SK-N-SH (cell line): ENCODE measurements at regions not wholly inside any gene's neighbourhood (a gene's known extent, or its start where the extent isn't known, plus 50 kb on each side); places are given as distances from the start of the nearest gene placed in this dataset.

Experiments
- CTCF ChIA-PET: fragments of 300-600, 350-600 bp; formaldehyde crosslinking; extraction: SDS; loops from one replicate; lab custom pipeline; 2021; lab: Yijun Ruan, JAX
- POLR2A ChIA-PET: fragments of 350-600 bp; sonication (Branson Sonifier 250); formaldehyde crosslinking; extraction: SDS; loops from one replicate; lab custom pipeline; 2020; ENCODE audit warnings: antibody characterized with exemption, inconsistent platforms; lab: Yijun Ruan, JAX
- DNase-seq: peaks from one replicate; pipeline ENCODE4 v3.0.0; 2012
- H2AFZ ChIP-seq: fragments of 200-600 bp; sonication (generic); 2 replicates; pipeline ENCODE4 v1.8.1; 2016; ENCODE audit warnings: antibody characterized with exemption, mild to moderate bottlenecking, low read depth
- H3F3A ChIP-seq: fragments of 200-600 bp; sonication (generic); replicated peaks from 2 replicates; pipeline ENCODE3; 2016; ENCODE audit warnings: antibody characterized with exemption, mild to moderate bottlenecking; ENCODE audit not compliant: insufficient read depth
- H3K27ac ChIP-seq, 2 experiments: fragments of 200-500 bp in 1 of 2; fragments of 200-600 bp in 1 of 2; sonication (Bioruptor generic) in 1 of 2; sonication (generic), shearing (Covaris generic) in 1 of 2; 2 replicates each; pipeline versions ENCODE4 v1.5.1 to v1.6.1; 2014 to 2016; ENCODE audit warnings: low read depth in 2 of 2, inconsistent platforms in 1 of 2, low read length in 1 of 2, mild to moderate bottlenecking in 1 of 2, mixed read lengths in 1 of 2
- H3K27me3 ChIP-seq: fragments of 200-600 bp; sonication (generic), shearing (Covaris generic); 2 replicates; pipeline ENCODE4 v1.6.1; 2016; ENCODE audit warnings: mixed run types; ENCODE audit not compliant: insufficient read depth
- H3K36me3 ChIP-seq, 2 experiments: fragments of 200-500 bp in 1 of 2; fragments of 200-600 bp in 1 of 2; sonication (Bioruptor generic) in 1 of 2; sonication (generic) in 1 of 2; replicated peaks in 1 of 2; 2 replicates each; pipeline versions ENCODE3 to v1.5.1; 2014 to 2016; ENCODE audit warnings: low read length in 1 of 2, mild to moderate bottlenecking in 1 of 2; ENCODE audit not compliant: insufficient read depth in 2 of 2, control insufficient read depth in 1 of 2
- H3K4me1 ChIP-seq, 2 experiments: fragments of 200-500 bp in 1 of 2; fragments of 200-600 bp in 1 of 2; sonication (Bioruptor generic) in 1 of 2; sonication (generic), shearing (Covaris generic) in 1 of 2; 2 replicates each; pipeline versions ENCODE4 v1.5.1 to v1.6.1; 2014 to 2016; ENCODE audit warnings: low read depth in 1 of 2, low read length in 1 of 2, mixed run types in 1 of 2; ENCODE audit not compliant: insufficient read depth in 2 of 2, control insufficient read depth in 1 of 2
- H3K4me2 ChIP-seq: fragments of 200-600 bp; sonication (generic), shearing (Covaris generic); 2 replicates; pipeline ENCODE4 v1.6.1; 2017; ENCODE audit warnings: mixed run types
- H3K4me3 ChIP-seq, 2 experiments: fragments of 200-500 bp in 1 of 2; fragments of 200-600 bp in 1 of 2; sonication (Bioruptor generic) in 1 of 2; sonication (generic), shearing (Covaris generic) in 1 of 2; 2 replicates each; pipeline versions ENCODE4 v1.5.1 to v1.8.1; 2014 to 2016; ENCODE audit warnings: low read depth in 2 of 2, inconsistent platforms in 1 of 2, low read length in 1 of 2, mild to moderate bottlenecking in 1 of 2, mixed read lengths in 1 of 2, moderate library complexity in 1 of 2
- H3K79me2 ChIP-seq: fragments of 200-600 bp; sonication (generic); 2 replicates; pipeline ENCODE4 v1.8.1; 2017; ENCODE audit warnings: mild to moderate bottlenecking; ENCODE audit not compliant: insufficient read depth
- H3K9ac ChIP-seq: fragments of 200-600 bp; sonication (generic); 2 replicates; pipeline ENCODE4 v1.6.1; 2017; ENCODE audit warnings: mixed run types
- H3K9me2 ChIP-seq: fragments of 200-600 bp; sonication (generic); 2 replicates; pipeline ENCODE4 v1.6.1; 2017; ENCODE audit warnings: mixed run types
- H3K9me3 ChIP-seq: fragments of 200-600 bp; sonication (generic); 2 replicates; pipeline ENCODE4 v1.6.1; 2017; ENCODE audit warnings: mixed run types, mild to moderate bottlenecking, moderate library complexity
- H4K20me1 ChIP-seq: fragments of 200-600 bp; sonication (generic); 2 replicates; pipeline ENCODE4 v1.6.1; 2017; ENCODE audit warnings: mild to moderate bottlenecking, mixed run types; ENCODE audit not compliant: insufficient read depth
- GATA2 ChIP-seq: sonication (generic); formaldehyde crosslinking; IDR thresholded peaks from 2 replicates; pipeline ENCODE4 v1.5.0; 2020; ENCODE audit warnings: mild to moderate bottlenecking, missing genetic modification reagents
- POLR2AphosphoS5 ChIP-seq: IDR thresholded peaks from 2 replicates; pipeline ENCODE4 v1.6.1; 2012; ENCODE audit warnings: low read depth, low read length
- RAD21 ChIP-seq: IDR thresholded peaks from 2 replicates; pipeline ENCODE4 v1.6.1; 2012; ENCODE audit warnings: mild to moderate bottlenecking, low read length
- RXRA ChIP-seq: IDR thresholded peaks from 2 replicates; pipeline ENCODE4 v1.4.0; 2012; ENCODE audit warnings: low read depth, mild to moderate bottlenecking, borderline replicate concordance
- WGBS: methylation state at CpG from one replicate; pipeline ENCODE4 v1.1.6; 2017; ENCODE audit warnings: low lambda C conversion rate; 5-methylcytosine and 5-hydroxymethylcytosine counted together
- TF ChIP-seq, protein P1 (sequence below): fragments of 200-600 bp; sonication (generic); IDR thresholded peaks from 2 replicates; pipeline ENCODE4 v1.6.1; 2017; ENCODE audit warnings: antibody characterized with exemption, mild to moderate bottlenecking, moderate library complexity
- TF ChIP-seq, protein P2 (sequence below): IDR thresholded peaks from 2 replicates; pipeline ENCODE4; 2012
- TF ChIP-seq, protein P3 (sequence below): fragments of 150-350 bp; IDR thresholded peaks from 2 replicates; pipeline ENCODE4 v1.6.1; 2017; ENCODE audit warnings: antibody characterized with exemption, low read length, low read depth, borderline replicate concordance

DNA sequence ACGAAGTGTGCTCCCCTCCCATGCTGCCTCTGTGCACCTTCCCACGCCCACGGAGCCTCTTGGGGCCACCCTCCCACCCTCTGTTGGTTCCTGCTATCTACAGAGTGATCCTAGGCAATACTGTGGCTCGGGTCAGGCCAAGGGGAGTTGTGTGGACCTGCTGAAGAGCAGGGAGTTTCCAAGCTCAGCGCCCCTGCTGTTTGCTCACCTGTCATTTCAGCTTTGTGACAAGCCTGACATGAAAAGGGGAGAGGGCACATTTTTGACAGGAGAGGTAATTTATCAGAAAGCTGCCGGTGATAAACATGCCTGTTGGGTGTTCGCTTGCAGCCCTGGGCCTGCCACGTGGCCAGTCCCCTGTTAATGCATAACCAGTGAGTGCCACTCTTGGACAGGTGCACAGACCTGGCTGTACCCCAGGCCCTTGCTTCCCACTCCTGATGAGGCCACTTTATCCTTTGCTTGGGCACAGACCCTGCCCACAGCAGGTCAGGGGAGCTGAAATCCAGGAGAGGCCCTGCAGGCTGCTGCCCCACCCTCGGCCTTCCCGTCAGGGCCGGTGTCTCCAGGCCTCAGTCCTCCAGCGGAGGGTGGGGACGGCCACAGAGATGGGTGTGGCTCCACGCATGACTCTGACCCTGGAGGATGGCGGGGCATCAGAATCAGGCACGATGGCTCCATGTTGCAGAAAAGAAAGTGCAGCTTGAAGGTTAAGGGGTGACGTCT lies 201.5 kb upstream of the GPR12 start:
- Histone ChIP-seq H2AFZ (no peak overlapping the region), H3K36me3 (no peaks in the 10 kb centered on the region), H3K9me2 (no peaks in the 10 kb centered on the region), H3K79me2 (no peaks in the 10 kb centered on the region), H4K20me1 (no peaks in the 10 kb centered on the region), H3K4me2 (no peak overlapping the region), H3K9ac (no peak overlapping the region), H3K27ac (no peak overlapping the region), H3F3A (no peaks in the 10 kb centered on the region), H3K4me1 (peaks cover 0 to 1% of the 10 kb centered on the region in 2 experiments; a peak in 1 of 4 replicates), H3K9me3 (no peaks in the 10 kb centered on the region), H3K4me3 (no peak overlapping the region), H3K27me3 (0 out of 2 replicates have a peak, but pooled peaks cover 4% of the 10 kb centered on the region)
- ChIA-PET POLR2A (no interaction called here), CTCF (interaction anchor here (0.7 to 1.8 kb wide), 4 partner anchors 11 to 571 kb away, joined by 3 to 5 read pairs (median 4); no protein-coding TSS in a partner anchor)
- TF ChIP-seq, protein P1, sequence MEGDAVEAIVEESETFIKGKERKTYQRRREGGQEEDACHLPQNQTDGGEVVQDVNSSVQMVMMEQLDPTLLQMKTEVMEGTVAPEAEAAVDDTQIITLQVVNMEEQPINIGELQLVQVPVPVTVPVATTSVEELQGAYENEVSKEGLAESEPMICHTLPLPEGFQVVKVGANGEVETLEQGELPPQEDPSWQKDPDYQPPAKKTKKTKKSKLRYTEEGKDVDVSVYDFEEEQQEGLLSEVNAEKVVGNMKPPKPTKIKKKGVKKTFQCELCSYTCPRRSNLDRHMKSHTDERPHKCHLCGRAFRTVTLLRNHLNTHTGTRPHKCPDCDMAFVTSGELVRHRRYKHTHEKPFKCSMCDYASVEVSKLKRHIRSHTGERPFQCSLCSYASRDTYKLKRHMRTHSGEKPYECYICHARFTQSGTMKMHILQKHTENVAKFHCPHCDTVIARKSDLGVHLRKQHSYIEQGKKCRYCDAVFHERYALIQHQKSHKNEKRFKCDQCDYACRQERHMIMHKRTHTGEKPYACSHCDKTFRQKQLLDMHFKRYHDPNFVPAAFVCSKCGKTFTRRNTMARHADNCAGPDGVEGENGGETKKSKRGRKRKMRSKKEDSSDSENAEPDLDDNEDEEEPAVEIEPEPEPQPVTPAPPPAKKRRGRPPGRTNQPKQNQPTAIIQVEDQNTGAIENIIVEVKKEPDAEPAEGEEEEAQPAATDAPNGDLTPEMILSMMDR: no peak
- TF ChIP-seq, protein P2, sequence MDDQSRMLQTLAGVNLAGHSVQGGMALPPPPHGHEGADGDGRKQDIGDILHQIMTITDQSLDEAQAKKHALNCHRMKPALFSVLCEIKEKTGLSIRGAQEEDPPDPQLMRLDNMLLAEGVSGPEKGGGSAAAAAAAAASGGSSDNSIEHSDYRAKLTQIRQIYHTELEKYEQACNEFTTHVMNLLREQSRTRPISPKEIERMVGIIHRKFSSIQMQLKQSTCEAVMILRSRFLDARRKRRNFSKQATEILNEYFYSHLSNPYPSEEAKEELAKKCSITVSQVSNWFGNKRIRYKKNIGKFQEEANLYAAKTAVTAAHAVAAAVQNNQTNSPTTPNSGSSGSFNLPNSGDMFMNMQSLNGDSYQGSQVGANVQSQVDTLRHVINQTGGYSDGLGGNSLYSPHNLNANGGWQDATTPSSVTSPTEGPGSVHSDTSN: no peak
- TF ChIP-seq RXRA (no peak), GATA2 (no peak), POLR2AphosphoS5 (no peak)
- TF ChIP-seq, protein P3, sequence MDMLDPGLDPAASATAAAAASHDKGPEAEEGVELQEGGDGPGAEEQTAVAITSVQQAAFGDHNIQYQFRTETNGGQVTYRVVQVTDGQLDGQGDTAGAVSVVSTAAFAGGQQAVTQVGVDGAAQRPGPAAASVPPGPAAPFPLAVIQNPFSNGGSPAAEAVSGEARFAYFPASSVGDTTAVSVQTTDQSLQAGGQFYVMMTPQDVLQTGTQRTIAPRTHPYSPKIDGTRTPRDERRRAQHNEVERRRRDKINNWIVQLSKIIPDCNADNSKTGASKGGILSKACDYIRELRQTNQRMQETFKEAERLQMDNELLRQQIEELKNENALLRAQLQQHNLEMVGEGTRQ: no peak
- DNase-seq: no peak
- WGBS: 54% methylated on average over 11 of the region's 17 CpGs

DNA sequence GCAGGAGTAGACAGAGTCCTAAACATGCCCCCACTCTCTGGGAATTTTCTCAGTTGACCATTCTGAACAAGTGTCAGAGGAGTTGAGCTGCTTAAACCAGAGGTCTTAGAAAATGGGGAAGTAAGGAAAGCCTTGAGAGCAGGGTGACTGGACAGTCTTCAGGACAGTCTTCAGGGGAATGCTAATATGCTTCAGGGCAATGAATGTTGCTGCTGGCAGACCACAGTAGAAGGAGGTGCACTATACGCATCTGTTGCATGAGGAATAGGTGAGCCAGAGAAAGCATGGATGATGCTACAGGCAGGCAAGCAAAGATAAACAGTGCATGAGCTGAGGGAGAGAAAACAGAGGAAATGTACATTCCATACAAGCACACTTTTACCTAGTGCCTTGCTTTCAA lies 196.6 kb upstream of the GPR12 start:
- H3K4me2 ChIP-seq: no peak overlapping the region
- H3K4me1 ChIP-seq: no peaks in the 10 kb centered on the region
- no peaks in the 10 kb centered on the region for H3K36me3 ChIP-seq
- no peaks in the 10 kb centered on the region for H3K9me2 ChIP-seq
- ChIA-PET POLR2A (no interaction called here), CTCF (interaction anchor here (0.8 to 1.9 kb wide), 5 partner anchors 10 to 405 kb away, joined by 3 to 7 read pairs (median 4); no protein-coding TSS in a partner anchor)
- no peak overlapping the region for H3K27ac ChIP-seq
- H3K4me3 ChIP-seq: no peak overlapping the region
- H3K27me3 ChIP-seq: peaks cover 11% of the 10 kb centered on the region; the same call in 1 of the 2 replicates
- H3K9ac ChIP-seq: no peak overlapping the region
- TF ChIP-seq RAD21: no peak
- no peaks in the 10 kb centered on the region for H4K20me1 ChIP-seq
- H2AFZ ChIP-seq: no peak overlapping the region
- H3K79me2 ChIP-seq: no peaks in the 10 kb centered on the region
- H3K9me3 ChIP-seq: no peaks in the 10 kb centered on the region
- 48% methylated on average over 1 of the region's 1 CpG for WGBS
- no peak for DNase-seq
- no peaks in the 10 kb centered on the region for H3F3A ChIP-seq
